GM19397 (cell line): ENCODE measurements at regions not wholly inside any gene's neighbourhood (a gene's known extent, or its start where the extent isn't known, plus 50 kb on each side); places are given as distances from the start of the nearest gene placed in this dataset.

Experiments used
- ATAC-seq: cut with Tn5 transposase; IDR thresholded peaks from one replicate; pipeline ENCODE4 v1.9.1; 2021; ENCODE audit warnings: mild to moderate bottlenecking, moderate library complexity; ENCODE audit not compliant: unreplicated experiment

DNA sequence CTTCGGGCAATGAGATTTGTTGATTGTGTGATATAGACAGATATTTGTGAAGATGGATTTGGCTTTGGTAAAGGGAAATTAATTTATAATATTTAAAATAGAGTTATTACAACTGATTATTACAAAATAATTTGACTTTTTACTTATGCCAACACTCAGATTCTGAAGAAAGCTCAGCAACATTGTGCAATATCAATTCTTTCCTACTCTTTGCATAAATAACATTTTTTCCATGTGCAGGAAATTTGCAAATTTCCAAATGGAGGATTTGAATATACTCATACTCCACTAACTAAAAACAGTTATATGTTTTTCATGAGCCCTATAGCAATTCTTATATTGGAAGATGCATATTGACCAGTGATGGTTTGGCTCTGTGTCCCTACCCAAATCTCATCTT lies 676.4 kb upstream of the ADAMTS5 start:
- no peak for ATAC-seq

GRCh38 chr21:27639286-27639685 lies 672.4 kb upstream of the ADAMTS5 start:
- no peak for ATAC-seq

GRCh38 chr21:27636656-27637055 lies 669.8 kb upstream of the ADAMTS5 start:
- ATAC-seq, result no peak

DNA sequence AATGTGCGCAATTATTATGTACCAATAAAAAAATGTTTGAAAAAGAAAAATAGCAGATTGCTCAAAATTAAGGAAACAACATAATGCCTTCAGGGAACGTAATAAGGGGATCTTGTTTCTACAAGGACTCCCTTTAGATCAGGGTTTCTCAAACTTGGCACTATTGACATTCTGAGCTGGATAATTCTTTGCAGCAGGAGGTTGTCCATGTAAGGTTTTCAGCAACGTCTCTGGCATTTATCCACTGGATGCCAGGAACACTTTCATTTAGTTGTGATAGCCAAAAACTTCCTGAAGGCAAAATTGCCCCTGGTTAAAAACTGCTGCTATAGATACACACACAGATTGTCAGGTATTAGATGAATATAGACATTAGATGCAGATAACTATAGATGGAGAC lies 666.7 kb upstream of the ADAMTS5 start:
- no peak for ATAC-seq

DNA sequence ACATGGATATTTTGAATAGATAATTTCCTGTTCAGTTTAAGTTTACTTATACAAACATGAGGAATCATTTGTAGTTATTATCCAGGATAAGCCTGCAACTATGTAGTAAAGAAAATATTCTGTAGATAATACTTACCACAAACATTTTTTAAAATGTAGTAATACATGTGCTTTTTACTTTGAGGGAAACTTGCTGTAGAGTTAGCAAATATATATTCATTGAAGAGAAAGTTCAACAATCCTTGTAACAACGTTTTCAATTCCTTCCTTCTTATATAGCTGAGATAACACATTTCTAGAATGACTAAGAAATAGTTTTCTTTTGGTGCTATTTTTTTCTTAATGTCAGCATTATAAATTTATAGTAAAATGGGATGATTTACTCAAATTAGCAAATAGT lies 664.6 kb upstream of the ADAMTS5 start:
- ATAC-seq, result no peak

DNA sequence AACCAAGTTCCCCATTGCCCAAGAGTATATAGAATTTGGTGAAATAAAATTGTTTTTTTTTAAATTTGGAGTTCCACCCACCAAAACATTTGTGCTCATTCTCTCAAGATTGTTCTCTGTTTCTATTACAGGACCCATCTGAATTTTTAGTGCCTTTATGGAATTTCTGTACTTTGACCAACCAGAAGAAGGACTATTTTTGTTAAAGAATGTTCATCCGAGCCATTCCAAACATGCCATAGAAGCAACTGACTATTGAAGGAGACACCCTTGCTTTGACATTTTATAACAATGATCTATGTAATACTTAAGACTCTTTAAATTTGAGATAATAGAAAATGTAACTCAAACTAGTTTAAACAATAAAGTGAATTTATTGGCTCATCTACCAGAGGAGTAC lies 655.7 kb upstream of the ADAMTS5 start:
- ATAC-seq, result no peak

DNA sequence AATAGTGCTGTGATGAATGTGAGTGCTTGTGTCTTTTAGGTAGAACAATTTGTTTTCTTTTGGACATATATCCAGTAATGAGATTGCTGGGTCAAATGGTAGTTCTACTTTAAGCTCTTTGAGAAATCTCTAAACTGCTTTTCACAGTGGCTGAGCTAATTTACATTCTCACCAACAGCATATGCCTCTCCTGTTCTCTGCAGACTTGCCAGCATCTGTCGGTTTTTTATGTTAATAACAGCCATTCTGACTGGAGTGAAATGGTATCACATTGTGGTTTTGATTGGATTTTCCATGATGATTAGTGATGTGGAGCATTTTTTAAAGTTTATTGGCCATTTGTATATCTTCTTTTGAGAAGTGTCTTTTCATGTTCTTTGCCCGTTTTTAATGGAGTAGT lies 647.3 kb upstream of the ADAMTS5 start:
- no peak for ATAC-seq

DNA sequence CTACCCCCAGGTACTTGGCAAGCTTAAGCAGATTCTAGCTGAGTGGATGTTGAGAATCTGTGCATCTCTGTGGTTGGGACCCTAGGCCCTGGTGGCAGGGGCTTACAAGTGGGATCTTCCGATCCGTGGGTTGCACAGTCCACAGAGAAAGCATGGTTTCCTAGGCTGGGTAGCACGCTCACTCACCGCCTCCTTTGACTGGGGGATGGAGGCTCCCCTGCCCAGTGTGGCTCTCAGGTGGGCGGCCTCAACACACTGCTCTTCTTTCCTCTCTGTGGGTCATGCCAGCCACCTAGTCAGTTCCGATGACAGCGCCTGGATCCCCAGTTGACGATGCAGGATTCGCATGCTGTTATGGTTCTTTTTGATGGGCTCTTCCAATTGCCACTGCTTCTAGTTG lies 639.5 kb upstream of the ADAMTS5 start:
- no peak for ATAC-seq

- no peak for ATAC-seq
Observed at GRCh38 chr21:27596196-27596595, 629.3 kb upstream of the ADAMTS5 start.

GRCh38 chr21:27595716-27596115 lies 628.8 kb upstream of the ADAMTS5 start:
- ATAC-seq, result no peak

GRCh38 chr21:27590271-27590670 lies 623.4 kb upstream of the ADAMTS5 start:
- ATAC-seq, result no peak

GRCh38 chr21:27589781-27590180 lies 622.9 kb upstream of the ADAMTS5 start:
- no peak for ATAC-seq

GRCh38 chr21:27586986-27587385 lies 620.1 kb upstream of the ADAMTS5 start:
- ATAC-seq, result no peak

- ATAC-seq, result no peak
Observed at GRCh38 chr21:27586326-27586725, 619.4 kb upstream of the ADAMTS5 start.

DNA sequence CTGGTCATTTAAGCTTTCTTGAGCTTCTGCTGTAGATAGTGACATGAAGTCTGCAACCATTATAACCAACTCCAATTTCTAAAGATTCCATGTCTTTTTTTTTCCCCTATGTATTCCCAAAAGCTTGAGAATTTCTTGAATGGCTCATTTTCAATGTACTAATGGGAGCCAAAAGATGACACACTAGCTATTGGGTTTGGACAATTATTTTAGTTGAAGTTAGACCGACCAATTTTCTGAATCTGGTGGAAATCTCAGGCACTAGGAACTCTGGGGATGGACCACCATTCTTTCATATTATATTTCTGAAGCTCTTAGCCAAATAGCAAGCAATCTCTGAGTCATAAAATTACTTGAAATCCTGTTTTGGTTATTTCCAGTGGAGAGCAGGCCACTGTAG lies 617.4 kb upstream of the ADAMTS5 start:
- ATAC-seq, result no peak

DNA sequence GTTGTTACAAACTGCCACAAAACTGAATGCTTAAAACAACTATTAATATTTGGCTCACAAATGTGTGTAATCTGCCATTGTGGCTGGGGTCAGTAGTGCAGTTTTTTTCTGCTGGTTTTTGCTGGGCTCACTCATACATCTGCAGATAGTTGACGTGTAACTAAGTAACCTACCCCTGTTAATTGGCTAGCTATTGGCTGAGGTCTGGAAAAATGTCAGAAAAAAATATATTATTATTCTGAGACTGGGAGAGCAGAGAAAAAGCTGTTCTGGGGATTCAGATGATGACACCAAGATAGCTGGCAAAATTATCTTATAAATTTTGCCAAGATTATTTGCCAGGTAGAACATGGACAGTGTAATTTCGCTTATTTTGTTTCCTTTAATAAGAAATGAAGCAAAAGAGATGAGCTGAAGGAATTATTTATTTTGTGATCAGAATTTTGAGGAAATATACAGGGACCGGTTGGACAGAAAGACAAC lies 616.1 kb upstream of the ADAMTS5 start:
- no peak for ATAC-seq

DNA sequence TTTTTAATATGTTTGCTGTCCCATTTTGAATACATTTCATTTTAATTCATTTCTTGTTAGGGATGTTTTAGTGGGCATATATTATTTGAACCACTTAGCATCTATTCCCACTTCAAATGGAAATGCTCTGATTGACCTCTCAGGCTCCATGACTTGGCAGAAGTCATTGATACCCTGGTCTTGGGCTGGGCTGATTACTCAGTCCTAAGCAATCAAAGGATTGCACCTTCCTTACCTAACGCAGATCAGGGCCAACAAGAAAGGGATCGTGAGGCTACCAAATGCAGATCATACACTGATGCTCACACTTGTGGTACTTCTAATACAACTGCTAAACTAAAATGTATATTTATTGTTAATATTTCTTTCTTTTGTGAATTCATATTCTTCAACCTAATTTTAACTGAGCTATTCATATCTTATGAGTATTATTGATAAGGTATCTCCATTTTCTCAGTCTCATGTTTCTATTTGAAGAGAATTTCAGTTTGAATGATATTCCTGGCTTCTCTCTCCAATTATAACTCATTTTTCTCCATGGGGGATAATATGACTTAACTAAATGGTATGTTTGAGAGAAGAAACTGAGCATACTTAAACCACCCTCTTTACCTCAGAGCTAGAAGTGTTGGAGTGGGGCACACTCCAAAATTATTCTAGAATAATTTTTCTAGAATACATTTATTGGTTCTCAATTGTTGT lies 615.5 kb upstream of the ADAMTS5 start:
- no peak for ATAC-seq

DNA sequence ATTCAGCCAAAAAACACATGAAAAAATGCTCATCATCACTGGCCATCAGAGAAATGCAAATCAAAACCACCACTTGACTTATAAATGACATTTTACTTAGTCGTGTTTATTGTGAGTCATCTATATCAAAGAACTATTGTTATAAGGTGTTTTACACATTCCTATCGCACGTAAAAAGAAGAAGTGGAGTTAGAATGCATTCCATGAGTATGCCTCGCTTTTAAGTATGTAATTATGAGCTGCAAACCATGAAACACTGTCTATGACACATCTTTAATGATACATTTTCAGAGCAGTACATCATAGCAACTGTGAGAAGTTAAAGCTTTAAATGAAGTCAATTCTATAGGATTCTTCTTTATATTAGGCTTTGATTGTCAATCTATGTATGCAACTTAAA lies 614.3 kb upstream of the ADAMTS5 start:
- no peak for ATAC-seq

DNA sequence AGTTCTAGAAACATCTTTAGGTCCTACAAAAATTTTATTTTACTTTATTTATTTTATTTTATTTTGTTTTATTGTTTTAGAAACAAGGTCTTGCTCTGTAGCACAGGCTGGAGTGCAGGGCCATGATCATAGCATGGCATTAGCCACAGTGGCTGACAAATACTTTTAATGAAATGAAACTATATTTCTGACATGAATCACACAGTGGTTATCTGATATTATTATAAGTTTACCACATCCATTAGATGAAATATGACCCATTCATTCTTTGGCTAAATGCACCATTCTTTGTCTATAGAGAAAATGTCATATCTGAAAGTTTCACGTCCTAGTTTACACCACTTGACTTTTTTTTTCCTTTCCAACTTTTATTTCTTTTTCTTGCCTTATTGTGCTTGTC lies 613.4 kb upstream of the ADAMTS5 start:
- no peak for ATAC-seq

- ATAC-seq, result no peak
Observed at GRCh38 chr21:27578741-27579265, 611.9 kb upstream of the ADAMTS5 start.

GRCh38 chr21:27572696-27573095 lies 605.8 kb upstream of the ADAMTS5 start:
- ATAC-seq, result no peak

DNA sequence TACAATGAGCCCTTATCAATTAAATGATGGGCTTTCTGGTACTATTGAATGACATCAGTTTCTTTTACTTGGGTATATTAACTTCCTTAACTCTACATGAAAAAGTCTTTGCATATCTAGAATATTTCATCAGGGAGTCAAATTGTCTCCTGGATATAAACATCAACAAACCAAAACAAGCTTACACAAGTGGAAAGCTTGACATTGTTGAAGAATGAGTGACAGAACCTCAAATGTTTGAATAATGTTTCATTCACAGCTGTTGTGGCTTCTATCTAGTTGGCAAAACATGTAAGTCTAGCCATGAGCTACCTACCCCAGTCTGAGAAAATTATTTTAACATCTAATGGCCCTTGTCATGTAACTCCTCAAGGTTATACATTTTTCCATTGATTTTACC lies 604.8 kb upstream of the ADAMTS5 start:
- no peak for ATAC-seq

GRCh38 chr21:27570306-27570868 lies 603.5 kb upstream of the ADAMTS5 start:
- ATAC-seq, result no peak
